Gastrocnemius medialis (tissue), 4 donors: ENCODE measurements at regions not wholly inside any gene's neighbourhood (a gene's known extent, or its start where the extent isn't known, plus 50 kb on each side); places are given as distances from the start of the nearest gene placed in this dataset.

Experiments
- ATAC-seq, 2 donors: fragments of 150-250 bp; one replicate each; pipeline ENCODE4 v1.9.1; 2016
- DNase-seq, 2 donors: peaks; one replicate each; pipeline ENCODE4 v3.0.0-alpha.2; 2019
- H3K27ac ChIP-seq, 4 donors: fragments of 200-600 bp; sonication (generic); 1 replicate in 1 of 4; 2 replicates in 3 of 4; pipeline ENCODE4 v1.5.1; 2016 to 2018; ENCODE audit warnings: mild to moderate bottlenecking in 2 of 4, moderate library complexity in 1 of 4
- H3K27me3 ChIP-seq, 3 donors: fragments of 200-600 bp; sonication (generic) in 2 of 3; 1 replicate in 1 of 3; 2 replicates in 2 of 3; pipeline versions ENCODE4 v1.5.1 to v1.6.0; 2016 to 2019; ENCODE audit warnings: mild to moderate bottlenecking in 1 of 3, moderate library complexity in 1 of 3
- H3K36me3 ChIP-seq, 2 donors: fragments of 200-600 bp; sonication (generic) in 1 of 2; one replicate each; pipeline ENCODE4 v1.5.1; 2017 to 2018
- H3K4me1 ChIP-seq, 2 donors: fragments of 200-600 bp; sonication (generic) in 1 of 2; one replicate each; pipeline ENCODE4 v1.5.1; 2016 to 2017; ENCODE audit warnings: mild to moderate bottlenecking in 2 of 2
- H3K4me3 ChIP-seq, 4 donors: fragments of 200-600 bp; sonication (generic) in 3 of 4; 1 replicate in 1 of 4; 2 replicates in 3 of 4; pipeline ENCODE4 v1.5.1; 2016 to 2019; ENCODE audit warnings: mild to moderate bottlenecking in 2 of 4
- H3K9me3 ChIP-seq, 3 donors: fragments of 200-600 bp; sonication (generic) in 2 of 3; 1 replicate in 1 of 3; 2 replicates in 2 of 3; pipeline ENCODE4 v1.5.1; 2016 to 2019
- POLR2A ChIP-seq, 2 donors: fragments of 450-650 bp; IDR thresholded peaks; one replicate each; pipeline ENCODE4 v1.6.1; 2017; ENCODE audit warnings: antibody characterized with exemption in 2 of 2, mild to moderate bottlenecking in 2 of 2, moderate library complexity in 2 of 2
- in situ Hi-C, 4 donors: fragments of 200-750 bp; cut with MboI; loops; one replicate each; pipeline versions ENCODE4 v1.15.0 to v1.8.0; 2017; ENCODE audit warnings: low sequenced_read_pairs in 4 of 4
- intact Hi-C: fragments of 100-400 bp; cut with DNase I; formaldehyde crosslinking; loops from one replicate; pipeline ENCODE4 v1.15.1; 2023; ENCODE audit warnings: low total_unique reads
- TF ChIP-seq, protein P1 (sequence below), 5 experiments: fragments of 450-650 bp in 3 of 5; fragments of 200-600 bp in 2 of 5; sonication (generic) in 2 of 5; IDR thresholded peaks in 4 of 5; conservative IDR thresholded peaks in 1 of 5; 1 replicate in 4 of 5; 2 replicates in 1 of 5; pipeline ENCODE4 v1.5.1; 2016 to 2019; ENCODE audit warnings: antibody characterized with exemption in 5 of 5, mild to moderate bottlenecking in 3 of 5, moderate library complexity in 3 of 5

DNA sequence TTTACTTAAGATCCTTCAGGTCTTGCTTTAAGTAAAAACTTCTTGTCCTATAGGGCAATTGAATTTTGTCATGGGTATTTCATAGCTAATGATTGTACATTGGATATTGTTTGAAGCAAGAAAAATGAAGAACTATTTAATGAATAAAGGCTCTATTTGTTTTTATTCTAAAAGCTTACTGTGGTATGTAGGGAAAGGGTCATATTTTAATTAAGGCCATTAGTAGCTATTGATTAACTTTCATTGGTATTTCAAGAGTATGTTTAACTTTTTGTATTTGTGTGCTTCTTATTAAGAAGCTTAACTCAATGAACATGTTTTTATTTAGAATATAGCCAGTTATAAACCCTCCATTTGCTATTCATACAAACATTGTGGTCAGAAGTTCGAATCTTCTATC lies 1951.8 kb upstream of the ADGRL3 start:
- no peaks in the 10 kb centered on the region for H3K4me1 ChIP-seq
- in situ Hi-C loops (no loop called here), intact Hi-C loops (no loop called here)
- no peaks in the 10 kb centered on the region for H3K9me3 ChIP-seq
- ATAC-seq (no peak), DNase-seq (no peak)
- H3K27ac ChIP-seq, result no peak overlapping the region
- no peak for TF ChIP-seq POLR2A (IDR thresholded peaks at IDR 0.05)
- TF ChIP-seq, protein P1, sequence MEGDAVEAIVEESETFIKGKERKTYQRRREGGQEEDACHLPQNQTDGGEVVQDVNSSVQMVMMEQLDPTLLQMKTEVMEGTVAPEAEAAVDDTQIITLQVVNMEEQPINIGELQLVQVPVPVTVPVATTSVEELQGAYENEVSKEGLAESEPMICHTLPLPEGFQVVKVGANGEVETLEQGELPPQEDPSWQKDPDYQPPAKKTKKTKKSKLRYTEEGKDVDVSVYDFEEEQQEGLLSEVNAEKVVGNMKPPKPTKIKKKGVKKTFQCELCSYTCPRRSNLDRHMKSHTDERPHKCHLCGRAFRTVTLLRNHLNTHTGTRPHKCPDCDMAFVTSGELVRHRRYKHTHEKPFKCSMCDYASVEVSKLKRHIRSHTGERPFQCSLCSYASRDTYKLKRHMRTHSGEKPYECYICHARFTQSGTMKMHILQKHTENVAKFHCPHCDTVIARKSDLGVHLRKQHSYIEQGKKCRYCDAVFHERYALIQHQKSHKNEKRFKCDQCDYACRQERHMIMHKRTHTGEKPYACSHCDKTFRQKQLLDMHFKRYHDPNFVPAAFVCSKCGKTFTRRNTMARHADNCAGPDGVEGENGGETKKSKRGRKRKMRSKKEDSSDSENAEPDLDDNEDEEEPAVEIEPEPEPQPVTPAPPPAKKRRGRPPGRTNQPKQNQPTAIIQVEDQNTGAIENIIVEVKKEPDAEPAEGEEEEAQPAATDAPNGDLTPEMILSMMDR (IDR thresholded peaks at IDR 0.05 in 4 of 5, conservative IDR thresholded peaks at IDR 0.05 in 1 of 5), result no peak
- H3K27me3 ChIP-seq, result no peaks in the 10 kb centered on the region
- no peak overlapping the region for H3K4me3 ChIP-seq
- H3K36me3 ChIP-seq, result no peaks in the 10 kb centered on the region

DNA sequence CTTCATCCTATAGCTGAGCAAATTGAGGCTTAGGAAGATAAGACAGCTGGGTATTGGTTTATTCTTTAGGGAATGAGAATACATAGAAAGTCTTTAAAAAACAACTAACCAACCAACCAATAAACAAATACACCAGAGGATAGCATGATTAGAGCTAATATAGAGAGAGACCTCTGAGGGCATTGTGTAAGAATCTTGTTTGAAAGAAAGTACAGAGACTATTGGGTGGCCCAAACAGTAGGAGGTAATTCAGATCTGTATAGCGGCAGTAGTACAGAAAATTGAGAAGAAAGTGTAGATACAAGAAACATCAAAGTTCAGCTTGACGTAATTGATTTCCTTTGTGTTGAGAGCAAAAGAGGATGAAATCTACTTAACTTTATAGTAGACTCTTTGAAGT lies 1951.0 kb upstream of the ADGRL3 start:
- DNase-seq (no peak), ATAC-seq (no peak)
- Histone ChIP-seq H3K4me1 (no peaks in the 10 kb centered on the region), H3K9me3 (no peaks in the 10 kb centered on the region), H3K4me3 (no peak overlapping the region), H3K27ac (no peak overlapping the region), H3K36me3 (no peaks in the 10 kb centered on the region), H3K27me3 (no peaks in the 10 kb centered on the region)
- in situ Hi-C loops, result no loop called here
- intact Hi-C loops, result no loop called here
- no peak for TF ChIP-seq POLR2A (IDR thresholded peaks at IDR 0.05)
- TF ChIP-seq, protein P1 (IDR thresholded peaks at IDR 0.05 in 4 of 5, conservative IDR thresholded peaks at IDR 0.05 in 1 of 5), result no peak

DNA sequence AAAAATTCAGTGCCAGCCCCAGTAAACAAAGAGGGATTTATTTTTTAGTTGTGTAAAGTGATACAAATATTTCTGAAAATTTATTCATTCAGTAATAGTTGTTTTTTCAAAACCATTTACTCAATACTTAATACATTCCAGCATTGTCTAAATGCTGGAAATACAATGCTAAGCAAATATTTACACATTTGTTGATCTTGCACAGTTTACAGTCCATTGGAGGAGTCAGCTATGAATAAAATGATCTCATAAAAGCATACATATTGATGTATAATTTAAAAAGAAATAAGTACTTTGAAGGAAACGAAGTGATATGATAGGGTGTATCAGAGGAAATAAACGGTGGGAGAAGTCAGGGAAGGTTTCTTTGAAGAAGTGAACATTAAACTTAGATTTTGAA lies 1942.1 kb upstream of the ADGRL3 start:
- in situ Hi-C loops (no loop called here), intact Hi-C loops (no loop called here)
- Histone ChIP-seq H3K36me3 (no peaks in the 10 kb centered on the region), H3K4me1 (no peaks in the 10 kb centered on the region), H3K4me3 (no peak overlapping the region), H3K27ac (no peak overlapping the region), H3K27me3 (no peaks in the 10 kb centered on the region), H3K9me3 (no peaks in the 10 kb centered on the region)
- TF ChIP-seq, protein P1 (IDR thresholded peaks at IDR 0.05 in 4 of 5, conservative IDR thresholded peaks at IDR 0.05 in 1 of 5), result no peak
- no peak for TF ChIP-seq POLR2A (IDR thresholded peaks at IDR 0.05)
- no peak for ATAC-seq
- no peak for DNase-seq

DNA sequence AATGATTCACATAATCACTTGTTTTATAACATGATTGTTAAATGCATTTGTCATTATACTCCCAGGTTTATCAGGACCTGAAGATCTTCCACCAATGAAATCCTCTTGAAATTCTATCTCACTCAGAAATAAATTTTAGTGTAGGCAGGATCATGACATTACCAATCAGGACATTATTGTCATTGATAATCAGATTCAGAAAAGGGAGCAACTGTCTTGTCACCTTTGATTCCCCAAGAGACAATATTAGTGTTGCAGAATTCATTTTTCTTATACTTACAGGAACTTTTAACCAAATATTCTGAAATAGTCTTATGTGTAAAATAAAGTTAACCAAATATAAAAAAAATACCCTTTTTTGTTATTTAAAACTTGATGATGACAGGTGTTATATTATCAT lies 1892.5 kb upstream of the ADGRL3 start:
- Histone ChIP-seq H3K27me3 (no peaks in the 10 kb centered on the region), H3K4me3 (no peak overlapping the region), H3K36me3 (no peaks in the 10 kb centered on the region), H3K4me1 (no peaks in the 10 kb centered on the region), H3K9me3 (no peaks in the 10 kb centered on the region), H3K27ac (no peak overlapping the region)
- intact Hi-C loops, result no loop called here
- TF ChIP-seq POLR2A (IDR thresholded peaks at IDR 0.05), result no peak
- TF ChIP-seq, protein P1 (IDR thresholded peaks at IDR 0.05 in 4 of 5, conservative IDR thresholded peaks at IDR 0.05 in 1 of 5), result no peak
- no peak for ATAC-seq
- in situ Hi-C loops, result no loop called here
- no peak for DNase-seq

DNA sequence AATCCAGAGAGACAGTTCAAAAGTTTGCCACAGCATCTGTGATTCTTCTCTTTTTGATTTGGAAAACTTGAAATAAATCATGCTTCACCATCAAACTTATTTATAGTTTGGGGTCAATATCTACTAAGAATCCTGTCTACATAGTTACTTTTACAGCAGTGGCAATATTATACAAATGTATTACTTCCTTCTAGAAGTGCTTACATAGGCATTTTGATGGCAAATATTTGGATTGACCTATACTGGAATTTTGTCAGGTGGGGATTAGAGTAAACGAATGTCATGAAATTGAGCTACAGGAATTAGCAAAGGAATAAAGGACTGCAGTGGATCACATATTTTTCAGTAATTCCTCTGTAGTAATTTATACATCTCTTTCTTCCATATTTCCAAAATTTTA lies 1885.5 kb upstream of the ADGRL3 start:
- no peaks in the 10 kb centered on the region for H3K36me3 ChIP-seq
- no peak for DNase-seq
- no peaks in the 10 kb centered on the region for H3K9me3 ChIP-seq
- no peak for ATAC-seq
- TF ChIP-seq, protein P1 (IDR thresholded peaks at IDR 0.05 in 4 of 5, conservative IDR thresholded peaks at IDR 0.05 in 1 of 5), result no peak
- no peak for TF ChIP-seq POLR2A (IDR thresholded peaks at IDR 0.05)
- no peaks in the 10 kb centered on the region for H3K4me1 ChIP-seq
- intact Hi-C loops (no loop called here), in situ Hi-C loops (no loop called here)
- no peaks in the 10 kb centered on the region for H3K27me3 ChIP-seq
- H3K27ac ChIP-seq, result no peak overlapping the region
- no peak overlapping the region for H3K4me3 ChIP-seq
